Suprapubic skin (tissue), 4 donors: ENCODE measurements at regions not wholly inside any gene's neighbourhood (a gene's known extent, or its start where the extent isn't known, plus 50 kb on each side); places are given as distances from the start of the nearest gene placed in this dataset.

Source experiments
- DNase-seq, 2 donors: peaks; one replicate each; pipeline ENCODE4 v3.0.0-alpha.2; 2019; ENCODE audit warnings: low spot score in 2 of 2
- H3K27ac ChIP-seq: fragments of 200-600 bp; sonication (generic); one replicate; pipeline ENCODE4 v1.5.1; 2019
- H3K27me3 ChIP-seq: fragments of 200-600 bp; sonication (generic); one replicate; pipeline ENCODE4 v1.5.1; 2019
- H3K36me3 ChIP-seq: fragments of 200-600 bp; sonication (generic); one replicate; pipeline ENCODE4 v1.5.1; 2019
- H3K4me1 ChIP-seq: fragments of 200-600 bp; sonication (generic); one replicate; pipeline ENCODE4 v1.5.1; 2019
- H3K4me3 ChIP-seq: fragments of 200-600 bp; sonication (generic); one replicate; pipeline ENCODE4 v1.5.1; 2019; ENCODE audit warnings: mild to moderate bottlenecking
- H3K9me3 ChIP-seq: fragments of 200-600 bp; sonication (generic); one replicate; pipeline ENCODE4 v1.5.1; 2019
- EP300 ChIP-seq: sonication (generic); formaldehyde crosslinking; IDR thresholded peaks from one replicate; pipeline ENCODE4 v1.6.1; 2017; ENCODE audit warnings: antibody characterized with exemption
- POLR2A ChIP-seq, 2 donors: fragments of 450-650 bp; IDR thresholded peaks; one replicate each; pipeline ENCODE4 v1.6.1; 2017; ENCODE audit warnings: antibody characterized with exemption in 2 of 2, mild to moderate bottlenecking in 2 of 2, moderate library complexity in 2 of 2
- POLR2AphosphoS5 ChIP-seq, 3 donors: sonication (generic); formaldehyde crosslinking; IDR thresholded peaks; one replicate each; pipeline ENCODE4 v1.6.1; 2017; ENCODE audit warnings: antibody characterized with exemption in 3 of 3
- WGBS: methylation state at CpG from one replicate; pipeline ENCODE4 v1.1.5; 2018; 5-methylcytosine and 5-hydroxymethylcytosine counted together
- TF ChIP-seq, protein P1 (sequence below), 2 donors: fragments of 200-600 bp in 1 of 2; fragments of 450-650 bp in 1 of 2; sonication (generic) in 1 of 2; IDR thresholded peaks; one replicate each; pipeline ENCODE4 v1.5.1; 2016 to 2019; ENCODE audit warnings: antibody characterized with exemption in 2 of 2, mild to moderate bottlenecking in 1 of 2, moderate library complexity in 1 of 2

GRCh38 chr13:33992881-33993336, 175.0 kb downstream of the RFC3 start:
- no peaks in the 10 kb centered on the region for H3K36me3 ChIP-seq
- H3K9me3 ChIP-seq, result no peaks in the 10 kb centered on the region
- TF ChIP-seq, protein P1, sequence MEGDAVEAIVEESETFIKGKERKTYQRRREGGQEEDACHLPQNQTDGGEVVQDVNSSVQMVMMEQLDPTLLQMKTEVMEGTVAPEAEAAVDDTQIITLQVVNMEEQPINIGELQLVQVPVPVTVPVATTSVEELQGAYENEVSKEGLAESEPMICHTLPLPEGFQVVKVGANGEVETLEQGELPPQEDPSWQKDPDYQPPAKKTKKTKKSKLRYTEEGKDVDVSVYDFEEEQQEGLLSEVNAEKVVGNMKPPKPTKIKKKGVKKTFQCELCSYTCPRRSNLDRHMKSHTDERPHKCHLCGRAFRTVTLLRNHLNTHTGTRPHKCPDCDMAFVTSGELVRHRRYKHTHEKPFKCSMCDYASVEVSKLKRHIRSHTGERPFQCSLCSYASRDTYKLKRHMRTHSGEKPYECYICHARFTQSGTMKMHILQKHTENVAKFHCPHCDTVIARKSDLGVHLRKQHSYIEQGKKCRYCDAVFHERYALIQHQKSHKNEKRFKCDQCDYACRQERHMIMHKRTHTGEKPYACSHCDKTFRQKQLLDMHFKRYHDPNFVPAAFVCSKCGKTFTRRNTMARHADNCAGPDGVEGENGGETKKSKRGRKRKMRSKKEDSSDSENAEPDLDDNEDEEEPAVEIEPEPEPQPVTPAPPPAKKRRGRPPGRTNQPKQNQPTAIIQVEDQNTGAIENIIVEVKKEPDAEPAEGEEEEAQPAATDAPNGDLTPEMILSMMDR (IDR thresholded peaks at IDR 0.05), result no peak
- TF ChIP-seq EP300 (no peak), POLR2AphosphoS5 (IDR thresholded peaks at IDR 0.05) (no peak), POLR2A (IDR thresholded peaks at IDR 0.05) (no peak)
- H3K4me1 ChIP-seq, result no peaks in the 10 kb centered on the region
- WGBS, result 62% methylated on average over 2 of the region's 2 CpGs
- no peak overlapping the region for H3K27ac ChIP-seq
- H3K27me3 ChIP-seq, result no peaks in the 10 kb centered on the region
- no peak for DNase-seq
- H3K4me3 ChIP-seq, result no peak overlapping the region

DNA sequence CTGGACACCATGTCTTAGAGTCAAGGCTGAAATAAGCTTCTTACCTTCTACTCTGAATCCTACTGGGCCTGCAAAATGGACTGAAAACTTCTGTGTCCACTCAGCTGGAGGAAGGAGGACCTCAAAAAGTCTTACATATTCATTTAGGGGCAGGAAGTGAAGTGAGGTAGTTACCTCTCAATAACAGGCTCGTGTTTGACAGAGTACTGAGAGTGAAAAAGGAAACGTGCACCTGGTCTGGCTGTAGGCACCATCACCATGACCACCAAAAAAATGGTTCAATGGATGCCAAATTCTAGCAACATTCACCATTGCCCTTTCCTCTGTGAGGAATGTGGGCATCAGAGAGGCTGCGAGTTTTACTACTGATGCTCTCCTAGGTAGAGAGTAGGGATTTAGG, 176.2 kb downstream of the RFC3 start:
- no peak for TF ChIP-seq POLR2AphosphoS5 (IDR thresholded peaks at IDR 0.05)
- TF ChIP-seq, protein P1 (IDR thresholded peaks at IDR 0.05), result no peak
- no peak for TF ChIP-seq EP300
- TF ChIP-seq POLR2A (IDR thresholded peaks at IDR 0.05), result no peak
- Histone ChIP-seq H3K9me3 (no peaks in the 10 kb centered on the region), H3K36me3 (no peaks in the 10 kb centered on the region), H3K27me3 (no peaks in the 10 kb centered on the region), H3K4me1 (no peaks in the 10 kb centered on the region), H3K27ac (no peak overlapping the region), H3K4me3 (no peak overlapping the region)
- no peak for DNase-seq
- WGBS, result 87% methylated on average over 3 of the region's 3 CpGs

DNA sequence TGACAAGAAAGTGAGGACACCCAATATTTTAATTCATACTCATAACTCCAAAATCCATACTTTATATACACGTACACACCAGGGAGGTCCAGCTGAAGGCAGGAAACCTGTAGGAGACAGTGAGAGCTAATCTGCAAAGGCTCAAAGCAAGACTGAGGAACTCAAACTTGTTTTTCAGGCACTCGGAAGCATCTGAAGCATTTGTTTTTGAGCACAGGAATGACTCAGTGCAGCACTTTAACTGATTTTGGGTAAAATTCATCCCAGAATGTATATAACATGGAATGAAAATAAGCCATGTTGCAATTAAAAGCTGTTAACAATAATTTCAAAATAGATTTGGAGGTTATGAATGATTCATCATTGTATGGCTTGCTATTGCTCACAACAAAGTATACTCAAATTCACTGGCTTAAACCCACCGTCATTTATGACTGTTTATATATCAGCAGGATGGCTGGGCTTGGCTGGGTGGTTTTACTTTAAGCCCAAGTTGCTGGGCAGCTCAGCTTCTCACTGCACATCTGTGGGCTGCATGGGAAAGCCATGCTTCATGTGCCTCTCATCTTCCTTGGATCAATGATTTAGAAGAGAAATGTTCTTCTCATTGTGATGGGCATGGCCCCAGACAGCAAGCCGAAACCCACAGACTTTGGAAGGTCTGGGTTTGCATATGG, 177.0 kb downstream of the RFC3 start:
- 82% methylated on average over 4 of the region's 4 CpGs for WGBS
- H3K27me3 ChIP-seq, result no peaks in the 10 kb centered on the region
- no peak for DNase-seq
- no peak overlapping the region for H3K27ac ChIP-seq
- TF ChIP-seq EP300 (no peak), POLR2AphosphoS5 (IDR thresholded peaks at IDR 0.05) (no peak), POLR2A (IDR thresholded peaks at IDR 0.05) (no peak)
- TF ChIP-seq, protein P1 (IDR thresholded peaks at IDR 0.05), result no peak
- no peak overlapping the region for H3K4me3 ChIP-seq
- H3K9me3 ChIP-seq, result no peaks in the 10 kb centered on the region
- H3K4me1 ChIP-seq, result peaks cover under 1% of the 10 kb centered on the region
- no peaks in the 10 kb centered on the region for H3K36me3 ChIP-seq

DNA sequence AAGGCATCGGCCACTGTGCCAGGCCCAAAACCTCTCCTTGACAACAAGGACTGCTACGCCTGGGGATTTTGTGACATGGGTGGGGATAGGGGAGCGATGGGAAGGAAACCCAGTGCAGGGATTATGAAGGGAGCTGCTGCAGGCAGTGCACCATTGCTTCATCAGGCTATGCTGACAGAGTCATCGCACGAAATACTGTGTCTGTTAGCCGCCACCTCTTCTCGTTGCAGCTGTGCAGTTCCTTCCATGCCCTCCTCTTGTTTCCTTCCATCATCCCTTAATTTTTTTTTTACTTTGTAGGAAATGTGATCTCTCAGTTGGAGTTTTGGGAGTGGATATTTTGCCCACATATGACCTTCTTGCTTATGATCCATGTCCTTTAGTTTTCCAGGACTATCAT, 178.7 kb downstream of the RFC3 start:
- Histone ChIP-seq H3K27me3 (no peaks in the 10 kb centered on the region), H3K36me3 (no peaks in the 10 kb centered on the region), H3K9me3 (no peaks in the 10 kb centered on the region), H3K4me3 (no peak overlapping the region), H3K27ac (no peak overlapping the region), H3K4me1 (peaks cover 4% of the 10 kb centered on the region)
- TF ChIP-seq, protein P1 (IDR thresholded peaks at IDR 0.05), result no peak
- no peak for TF ChIP-seq EP300
- TF ChIP-seq POLR2AphosphoS5 (IDR thresholded peaks at IDR 0.05), result no peak
- TF ChIP-seq POLR2A (IDR thresholded peaks at IDR 0.05), result no peak
- no peak for DNase-seq
- 97% methylated on average over 7 of the region's 7 CpGs for WGBS

GRCh38 chr13:33997574-33997973, 179.6 kb downstream of the RFC3 start:
- DNase-seq, result no peak
- WGBS, result 94% methylated on average over 3 of the region's 3 CpGs
- Histone ChIP-seq H3K4me3 (no peak overlapping the region), H3K9me3 (no peaks in the 10 kb centered on the region), H3K27ac (no peak overlapping the region), H3K27me3 (no peaks in the 10 kb centered on the region), H3K4me1 (peaks cover 4% of the 10 kb centered on the region), H3K36me3 (no peaks in the 10 kb centered on the region)
- no peak for TF ChIP-seq POLR2AphosphoS5 (IDR thresholded peaks at IDR 0.05)
- TF ChIP-seq, protein P1 (IDR thresholded peaks at IDR 0.05), result no peak
- no peak for TF ChIP-seq EP300
- no peak for TF ChIP-seq POLR2A (IDR thresholded peaks at IDR 0.05)
